OCI-LY7 (cell line): ENCODE measurements at regions not wholly inside any gene's neighbourhood (a gene's known extent, or its start where the extent isn't known, plus 50 kb on each side); places are given as distances from the start of the nearest gene placed in this dataset.
"Not testable (repeated sequence)": the region's sequence is repeated elsewhere in the genome, so short reads cannot be mapped to it uniquely, and the experiment has no call there.

ENCODE experiments used
- EZH2phosphoT487 ChIP-seq: fragments of 200-600 bp; sonication (generic); IDR thresholded peaks from 2 replicates; pipeline ENCODE4 v1.6.1; 2018; ENCODE audit warnings: low read depth, borderline replicate concordance, mild to moderate bottlenecking, mixed run types, antibody characterized with exemption, low read length, moderate library complexity, mixed read lengths
- TF ChIP-seq, protein P1 (sequence below): fragments of 200-600 bp; sonication (generic); conservative IDR thresholded peaks from 2 replicates; pipeline ENCODE4 v1.5.1; 2014; ENCODE audit warnings: mild to moderate bottlenecking, antibody characterized with exemption, low read length, moderate library complexity, mixed read lengths

DNA sequence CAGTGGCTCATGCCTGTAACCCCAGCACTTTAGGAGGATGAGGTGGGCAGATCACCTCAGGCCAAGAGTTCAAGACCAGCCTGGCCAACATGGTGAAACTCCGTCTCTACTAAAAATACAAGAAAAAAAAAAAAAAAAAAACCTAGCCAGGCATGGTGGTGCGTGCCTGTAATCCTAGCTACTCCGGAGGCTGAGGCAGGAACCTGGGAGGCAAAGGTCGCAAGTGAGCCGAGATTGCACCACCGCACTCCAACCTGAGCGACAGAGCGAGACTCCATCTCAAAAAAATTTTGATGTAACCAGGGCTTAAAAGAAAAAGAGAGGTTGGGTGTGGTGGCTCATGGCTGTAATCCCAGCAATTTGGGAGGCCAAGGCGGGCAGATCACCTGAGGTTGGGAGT lies 66.4 kb upstream of the PRR5 start:
- TF ChIP-seq, protein P1, sequence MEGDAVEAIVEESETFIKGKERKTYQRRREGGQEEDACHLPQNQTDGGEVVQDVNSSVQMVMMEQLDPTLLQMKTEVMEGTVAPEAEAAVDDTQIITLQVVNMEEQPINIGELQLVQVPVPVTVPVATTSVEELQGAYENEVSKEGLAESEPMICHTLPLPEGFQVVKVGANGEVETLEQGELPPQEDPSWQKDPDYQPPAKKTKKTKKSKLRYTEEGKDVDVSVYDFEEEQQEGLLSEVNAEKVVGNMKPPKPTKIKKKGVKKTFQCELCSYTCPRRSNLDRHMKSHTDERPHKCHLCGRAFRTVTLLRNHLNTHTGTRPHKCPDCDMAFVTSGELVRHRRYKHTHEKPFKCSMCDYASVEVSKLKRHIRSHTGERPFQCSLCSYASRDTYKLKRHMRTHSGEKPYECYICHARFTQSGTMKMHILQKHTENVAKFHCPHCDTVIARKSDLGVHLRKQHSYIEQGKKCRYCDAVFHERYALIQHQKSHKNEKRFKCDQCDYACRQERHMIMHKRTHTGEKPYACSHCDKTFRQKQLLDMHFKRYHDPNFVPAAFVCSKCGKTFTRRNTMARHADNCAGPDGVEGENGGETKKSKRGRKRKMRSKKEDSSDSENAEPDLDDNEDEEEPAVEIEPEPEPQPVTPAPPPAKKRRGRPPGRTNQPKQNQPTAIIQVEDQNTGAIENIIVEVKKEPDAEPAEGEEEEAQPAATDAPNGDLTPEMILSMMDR = not testable (repeated sequence)
- TF ChIP-seq EZH2phosphoT487 = not testable (repeated sequence)
